Retinal pigment epithelial cell (primary cell): ENCODE measurements at regions not wholly inside any gene's neighbourhood (a gene's known extent, or its start where the extent isn't known, plus 50 kb on each side); places are given as distances from the start of the nearest gene placed in this dataset.

Experiments
- DNase-seq: peaks from one replicate; pipeline ENCODE4 v3.0.0-alpha.2; 2010; ENCODE audit warnings: low read depth
- H3K4me3 ChIP-seq: 2 replicates; pipeline ENCODE4 v1.5.1; 2011; ENCODE audit warnings: mild to moderate bottlenecking, low read length, control low read depth, moderate library complexity
- TF ChIP-seq, protein P1 (sequence below): conservative IDR thresholded peaks from 2 replicates; pipeline ENCODE4 v1.5.1; 2011; ENCODE audit warnings: low read depth, low read length, control low read depth, inconsistent platforms

DNA sequence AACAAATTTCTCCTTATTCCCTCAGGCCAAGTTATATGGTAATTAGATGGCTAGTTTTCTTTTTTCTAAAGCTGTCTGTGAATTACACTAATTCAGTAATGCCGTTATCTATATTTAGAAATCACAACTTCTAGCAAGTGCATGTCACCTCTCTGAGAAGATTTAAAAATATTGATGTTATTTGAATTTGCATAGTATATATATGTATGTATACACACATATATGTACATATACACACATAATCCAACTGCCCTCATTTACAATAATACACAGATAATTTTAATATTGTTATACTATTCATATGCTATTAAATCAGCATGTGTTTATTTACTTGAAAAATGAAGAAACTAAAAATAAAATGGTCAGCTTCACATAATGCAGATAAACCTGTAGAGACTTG lies 563.9 kb downstream of the SLC16A7 start:
- no peak overlapping the region for H3K4me3 ChIP-seq
- TF ChIP-seq, protein P1, sequence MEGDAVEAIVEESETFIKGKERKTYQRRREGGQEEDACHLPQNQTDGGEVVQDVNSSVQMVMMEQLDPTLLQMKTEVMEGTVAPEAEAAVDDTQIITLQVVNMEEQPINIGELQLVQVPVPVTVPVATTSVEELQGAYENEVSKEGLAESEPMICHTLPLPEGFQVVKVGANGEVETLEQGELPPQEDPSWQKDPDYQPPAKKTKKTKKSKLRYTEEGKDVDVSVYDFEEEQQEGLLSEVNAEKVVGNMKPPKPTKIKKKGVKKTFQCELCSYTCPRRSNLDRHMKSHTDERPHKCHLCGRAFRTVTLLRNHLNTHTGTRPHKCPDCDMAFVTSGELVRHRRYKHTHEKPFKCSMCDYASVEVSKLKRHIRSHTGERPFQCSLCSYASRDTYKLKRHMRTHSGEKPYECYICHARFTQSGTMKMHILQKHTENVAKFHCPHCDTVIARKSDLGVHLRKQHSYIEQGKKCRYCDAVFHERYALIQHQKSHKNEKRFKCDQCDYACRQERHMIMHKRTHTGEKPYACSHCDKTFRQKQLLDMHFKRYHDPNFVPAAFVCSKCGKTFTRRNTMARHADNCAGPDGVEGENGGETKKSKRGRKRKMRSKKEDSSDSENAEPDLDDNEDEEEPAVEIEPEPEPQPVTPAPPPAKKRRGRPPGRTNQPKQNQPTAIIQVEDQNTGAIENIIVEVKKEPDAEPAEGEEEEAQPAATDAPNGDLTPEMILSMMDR = no peak
- no peak for DNase-seq

- TF ChIP-seq, protein P1 = no peak
- no peak for DNase-seq
- no peak overlapping the region for H3K4me3 ChIP-seq
Measured at GRCh38 chr12:60162988-60163720, 567.3 kb downstream of the SLC16A7 start.

GRCh38 chr12:60165781-60166180 lies 570.0 kb downstream of the SLC16A7 start:
- TF ChIP-seq, protein P1 = no peak
- DNase-seq = no peak
- no peak overlapping the region for H3K4me3 ChIP-seq

- TF ChIP-seq, protein P1 = no peak
- H3K4me3 ChIP-seq = no peak overlapping the region
Measured at GRCh38 chr12:60168441-60168840, 572.6 kb downstream of the SLC16A7 start.

GRCh38 chr12:60169904-60170303 lies 574.1 kb downstream of the SLC16A7 start:
- H3K4me3 ChIP-seq = no peak overlapping the region
- no peak for DNase-seq
- TF ChIP-seq, protein P1 = no peak

More at GRCh38 chr12:60168441-60168840, 572.6 kb downstream of the SLC16A7 start:
- DNase-seq = no peak

- no peak overlapping the region for H3K4me3 ChIP-seq
- TF ChIP-seq, protein P1 = no peak
- no peak for DNase-seq
Measured at GRCh38 chr12:60172266-60173211, 576.7 kb downstream of the SLC16A7 start.
